GM12875 (cell line): ENCODE measurements at regions not wholly inside any gene's neighbourhood (a gene's known extent, or its start where the extent isn't known, plus 50 kb on each side); places are given as distances from the start of the nearest gene placed in this dataset.

Experiments used
- H3K4me3 ChIP-seq: one replicate; pipeline ENCODE4 v1.5.1; 2011; ENCODE audit warnings: low read depth, low read length, control low read depth
- CTCF ChIP-seq: IDR thresholded peaks from 2 replicates; pipeline ENCODE4 v1.5.1; 2011; ENCODE audit warnings: low read depth, mild to moderate bottlenecking, control low read depth, inconsistent platforms, low read length, moderate library complexity, borderline replicate concordance; ENCODE audit not compliant: insufficient read depth

DNA sequence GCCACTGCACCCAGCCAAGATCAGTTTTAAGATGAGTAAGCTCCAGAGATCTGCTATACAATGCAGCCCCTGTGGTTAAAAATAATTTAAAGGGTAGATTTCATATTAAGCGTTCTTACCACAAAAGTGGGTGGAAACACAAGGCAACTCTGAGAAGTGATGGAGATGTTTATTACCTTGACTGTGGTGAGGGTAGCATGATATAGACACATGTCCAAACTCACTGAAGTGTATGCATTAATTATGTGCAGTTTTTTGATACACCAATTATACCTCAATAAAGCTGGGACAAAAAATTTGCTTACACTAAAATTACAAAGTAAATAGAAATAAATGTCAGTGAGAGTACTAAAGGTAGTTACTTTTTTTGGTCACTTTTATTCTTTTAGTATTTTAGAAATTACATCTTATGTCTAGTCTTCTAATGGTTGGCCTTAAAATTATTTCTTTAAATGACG lies 696.5 kb downstream of the UQCRFS1 start:
- no peak for TF ChIP-seq CTCF
- H3K4me3 ChIP-seq: no peak overlapping the region

- TF ChIP-seq CTCF: no peak
- H3K4me3 ChIP-seq: no peak overlapping the region
These were observed 698.8 kb downstream of the UQCRFS1 start for GRCh38 chr19:28514166-28514565.

GRCh38 chr19:28511655-28512054 lies 701.3 kb downstream of the UQCRFS1 start:
- no peak for TF ChIP-seq CTCF
- no peak overlapping the region for H3K4me3 ChIP-seq

DNA sequence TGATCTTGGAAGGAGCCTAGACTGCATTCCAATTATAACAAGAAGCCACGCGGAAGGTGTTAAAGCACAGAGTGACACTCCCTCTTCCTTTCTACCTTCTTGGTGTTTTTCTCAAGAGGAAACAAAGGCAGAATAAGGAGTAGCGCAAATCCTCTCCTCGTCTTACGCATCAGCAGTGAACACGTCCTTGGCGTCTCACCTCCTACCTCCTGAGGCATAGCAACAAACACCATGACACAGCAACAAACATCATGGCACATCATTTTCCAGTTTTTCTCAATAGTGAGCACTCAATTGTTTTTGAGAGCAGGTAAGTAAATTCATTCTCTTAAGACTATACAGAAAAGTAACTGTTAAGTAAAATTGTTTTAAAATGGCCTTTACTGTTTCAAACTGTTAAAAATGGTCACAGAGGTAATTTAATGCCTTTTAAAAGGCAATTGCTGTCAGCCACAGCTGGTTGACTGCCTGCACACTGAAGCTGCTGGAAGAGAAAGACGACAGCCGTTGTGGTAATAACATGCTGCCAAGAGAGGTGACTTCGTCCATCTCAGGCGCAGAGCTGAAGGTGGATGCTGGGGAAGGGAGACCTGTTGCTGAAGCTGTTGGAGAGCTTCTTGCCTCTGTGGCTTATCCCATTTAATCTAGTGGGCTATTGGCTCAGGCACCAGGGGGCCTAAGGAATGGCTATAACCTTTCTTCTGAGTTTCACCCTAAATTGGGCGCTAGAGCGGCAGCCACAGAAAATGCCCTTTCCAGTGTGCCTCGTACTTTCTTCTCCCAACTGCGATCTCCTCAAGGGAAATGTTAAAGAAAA lies 703.7 kb downstream of the UQCRFS1 start:
- no peak overlapping the region for H3K4me3 ChIP-seq
- TF ChIP-seq CTCF: no peak

GRCh38 chr19:28508666-28509065 lies 704.3 kb downstream of the UQCRFS1 start:
- TF ChIP-seq CTCF: no peak
- H3K4me3 ChIP-seq: no peak overlapping the region

DNA sequence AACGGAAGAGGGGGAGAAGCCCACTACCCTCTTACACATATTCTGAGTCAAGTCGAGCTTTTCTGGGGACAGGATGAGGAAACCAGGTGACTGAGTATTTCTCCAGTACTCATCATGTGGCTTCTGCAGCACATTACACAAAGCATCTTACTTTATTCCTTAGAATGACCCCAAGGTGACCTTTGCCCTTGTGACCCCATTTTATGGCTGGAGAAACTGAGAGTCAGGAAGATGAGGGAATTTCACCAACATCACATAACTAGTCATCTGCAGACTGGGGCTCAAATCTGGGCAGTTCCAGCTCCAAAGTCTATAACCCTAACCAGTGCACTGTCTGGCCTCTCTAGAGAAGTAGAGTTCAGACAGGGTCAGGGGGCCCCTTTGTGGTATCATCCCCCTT lies 707.0 kb downstream of the UQCRFS1 start:
- no peak for TF ChIP-seq CTCF
- no peak overlapping the region for H3K4me3 ChIP-seq

- H3K4me3 ChIP-seq: no peak overlapping the region
- no peak for TF ChIP-seq CTCF
These were observed 707.8 kb downstream of the UQCRFS1 start for GRCh38 chr19:28505134-28505533.
